IMR-90 (cell line): ENCODE measurements at regions not wholly inside any gene's neighbourhood (a gene's known extent, or its start where the extent isn't known, plus 50 kb on each side); places are given as distances from the start of the nearest gene placed in this dataset.
A peak's percentile ranks its signal among the peaks of the same experiment; 100 is the strongest.

Source experiments
- ATAC-seq: fragments of 200-7000 bp; cut with Tn5 transposase; 2 replicates; pipeline ENCODE4 v1.9.1; 2020; ENCODE audit warnings: low read depth, mild to moderate bottlenecking, moderate library complexity
- BruUV-seq: library from RNA; stranded (reverse); fragments of 400-500 nt; replicated peaks from 2 replicates; lab custom pipeline; 2021; lab: Mats Ljungman, UMichigan
- CTCF ChIA-PET: fragments of 300-600 bp; formaldehyde crosslinking; extraction: SDS; loops from one replicate; lab custom pipeline; 2021; ENCODE audit warnings: antibody characterized with exemption; lab: Yijun Ruan, JAX
- POLR2A ChIA-PET: fragments of 300-600 bp; sonication (Branson Sonifier 250); formaldehyde crosslinking; loops from one replicate; lab custom pipeline; 2022; ENCODE audit warnings: antibody characterized with exemption; ENCODE audit not compliant: unreplicated experiment; lab: Charles Lee
- DNase-seq: peaks from one replicate; pipeline ENCODE4 v3.0.0; 2013
- H2AFZ ChIP-seq: replicated peaks from 2 replicates; pipeline ENCODE3; 2013; ENCODE audit warnings: low read length, mild to moderate bottlenecking; ENCODE audit not compliant: poor library complexity
- H2AK5ac ChIP-seq: 2 replicates; pipeline ENCODE4 v1.6.1; 2013; ENCODE audit warnings: low read depth, low read length, inconsistent platforms
- H2AK9ac ChIP-seq: replicated peaks from 2 replicates; pipeline ENCODE3; 2013; ENCODE audit warnings: mild to moderate bottlenecking, low read depth, low read length, moderate library complexity; ENCODE audit not compliant: poor library complexity
- H2BK120ac ChIP-seq: 2 replicates; pipeline ENCODE4 v1.6.1; 2013; ENCODE audit warnings: low read depth, low read length, inconsistent platforms
- H2BK15ac ChIP-seq: 3 replicates; pipeline ENCODE4 v1.6.1; 2013; ENCODE audit warnings: low read depth, low read length, inconsistent platforms
- H2BK20ac ChIP-seq: 2 replicates; pipeline ENCODE4 v1.6.1; 2013; ENCODE audit warnings: low read depth, mild to moderate bottlenecking, inconsistent platforms, low read length, moderate library complexity
- H2BK5ac ChIP-seq: 2 replicates; pipeline ENCODE4 v1.6.1; 2013; ENCODE audit warnings: mild to moderate bottlenecking, low read depth, low read length, inconsistent platforms; ENCODE audit not compliant: poor library complexity, severe bottlenecking
- H3K14ac ChIP-seq: replicated peaks from 2 replicates; pipeline ENCODE4 v1.6.1; 2013; ENCODE audit warnings: low read depth, low read length, inconsistent platforms
- H3K18ac ChIP-seq: 2 replicates; pipeline ENCODE4 v1.6.1; 2013; ENCODE audit warnings: low read depth, low read length, control low read depth
- H3K23ac ChIP-seq: 2 replicates; pipeline ENCODE4 v1.6.1; 2013; ENCODE audit warnings: low read depth, low read length, inconsistent platforms
- H3K27ac ChIP-seq: 2 replicates; pipeline ENCODE4 v1.5.1; 2013; ENCODE audit warnings: mild to moderate bottlenecking, control low read depth, low read length; ENCODE audit not compliant: insufficient read depth
- H3K27me3 ChIP-seq: 2 replicates; pipeline ENCODE4 v1.6.1; 2013; ENCODE audit warnings: low read length; ENCODE audit not compliant: control insufficient read depth, insufficient read depth
- H3K36me3 ChIP-seq: 2 replicates; pipeline ENCODE4 v1.6.1; 2013; ENCODE audit warnings: low read length, mixed read lengths; ENCODE audit not compliant: control insufficient read depth, insufficient read depth
- H3K4ac ChIP-seq: 2 replicates; pipeline ENCODE4 v1.6.1; 2013; ENCODE audit warnings: low read depth, low read length, inconsistent platforms
- H3K4me1 ChIP-seq: 2 replicates; pipeline ENCODE4 v1.6.1; 2013; ENCODE audit warnings: low read length, mixed read lengths; ENCODE audit not compliant: control insufficient read depth, insufficient read depth
- H3K4me2 ChIP-seq: 2 replicates; pipeline ENCODE4 v1.6.1; 2013; ENCODE audit warnings: low read depth, mild to moderate bottlenecking, control low read depth, low read length, moderate library complexity
- H3K4me3 ChIP-seq: 2 replicates; pipeline ENCODE4 v1.5.1; 2013; ENCODE audit warnings: low read depth, mild to moderate bottlenecking, control low read depth, low read length, moderate library complexity; ENCODE audit not compliant: insufficient read depth
- H3K56ac ChIP-seq: 2 replicates; pipeline ENCODE4 v1.6.1; 2013; ENCODE audit warnings: low read length, inconsistent platforms; ENCODE audit not compliant: insufficient read depth; ENCODE audit errors: extremely low read depth
- H3K79me1 ChIP-seq, 2 experiments: 2 replicates each; pipeline ENCODE4 v1.6.1; 2013; ENCODE audit warnings: low read length in 2 of 2, inconsistent platforms in 1 of 2, low read depth in 1 of 2
- H3K9ac ChIP-seq: 2 replicates; pipeline ENCODE4 v1.6.1; 2013; ENCODE audit warnings: low read depth, low read length, control low read depth
- H3K9me1 ChIP-seq: 2 replicates; pipeline ENCODE4 v1.6.1; 2013; ENCODE audit warnings: low read length, inconsistent platforms; ENCODE audit not compliant: insufficient read depth
- H3K9me3 ChIP-seq: 2 replicates; pipeline ENCODE4 v1.6.1; 2013; ENCODE audit warnings: low read length; ENCODE audit not compliant: control insufficient read depth, insufficient read depth
- H4K20me1 ChIP-seq: 2 replicates; pipeline ENCODE4 v1.6.1; 2013; ENCODE audit warnings: low read length, inconsistent platforms; ENCODE audit not compliant: insufficient read depth
- H4K5ac ChIP-seq: 2 replicates; pipeline ENCODE4 v1.6.1; 2013; ENCODE audit warnings: mild to moderate bottlenecking, low read depth, low read length, control low read depth
- H4K8ac ChIP-seq, 2 experiments: 2 replicates each; pipeline ENCODE4 v1.6.1; 2013; ENCODE audit warnings: low read depth in 2 of 2, low read length in 2 of 2, control low read depth in 1 of 2, inconsistent platforms in 1 of 2
- H4K91ac ChIP-seq: 2 replicates; pipeline ENCODE4 v1.6.1; 2013; ENCODE audit warnings: low read depth, low read length, inconsistent platforms; ENCODE audit not compliant: insufficient read depth
- BHLHE40 ChIP-seq: fragments of 150-350 bp; IDR thresholded peaks from 2 replicates; pipeline ENCODE4 v1.6.1; 2016; ENCODE audit warnings: mild to moderate bottlenecking, low read depth, low read length
- CEBPB ChIP-seq: IDR thresholded peaks from 2 replicates; pipeline ENCODE4 v1.6.1; 2012; ENCODE audit warnings: low read depth, low read length, improper control_type of control experiment
- CHD1 ChIP-seq: IDR thresholded peaks from 2 replicates; pipeline ENCODE4 v1.6.1; 2012; ENCODE audit warnings: low read depth, low read length, improper control_type of control experiment
- ELK1 ChIP-seq: fragments of 150-350 bp; IDR thresholded peaks from 2 replicates; pipeline ENCODE4 v1.6.1; 2016; ENCODE audit warnings: low read depth, mild to moderate bottlenecking, low read length, moderate library complexity, borderline replicate concordance
- FOS ChIP-seq: fragments of 150-350 bp; IDR thresholded peaks from 2 replicates; pipeline ENCODE4 v1.6.1; 2016; ENCODE audit warnings: low read depth, low read length
- MAFK ChIP-seq: IDR thresholded peaks from 2 replicates; pipeline ENCODE4 v1.6.1; 2012; ENCODE audit warnings: low read depth, low read length, improper control_type of control experiment
- MAZ ChIP-seq: IDR thresholded peaks from 2 replicates; pipeline ENCODE4 v1.6.1; 2012; ENCODE audit warnings: low read depth, mild to moderate bottlenecking, low read length, improper control_type of control experiment, moderate library complexity, borderline replicate concordance
- NFE2L2 ChIP-seq: fragments of 150-350 bp; IDR thresholded peaks from 2 replicates; pipeline ENCODE4 v1.6.1; 2016; ENCODE audit warnings: low read depth, mild to moderate bottlenecking, low read length
- POLR2A ChIP-seq: IDR thresholded peaks from 2 replicates; pipeline ENCODE4 v1.6.1; 2012; ENCODE audit warnings: mild to moderate bottlenecking, low read depth, low read length
- RCOR1 ChIP-seq: IDR thresholded peaks from 2 replicates; pipeline ENCODE4 v1.6.1; 2012; ENCODE audit warnings: mild to moderate bottlenecking, low read length, improper control_type of control experiment; ENCODE audit not compliant: insufficient replicate concordance
- RFX5 ChIP-seq: IDR thresholded peaks from 2 replicates; pipeline ENCODE4 v1.8.0; 2012; ENCODE audit warnings: low read depth, mild to moderate bottlenecking, low read length, moderate library complexity
- SMC3 ChIP-seq: fragments of 150-350 bp; IDR thresholded peaks from 2 replicates; pipeline ENCODE4 v1.6.1; 2016; ENCODE audit warnings: low read depth, mild to moderate bottlenecking, antibody characterized with exemption, low read length, moderate library complexity
- USF2 ChIP-seq: fragments of 150-350 bp; IDR thresholded peaks from 2 replicates; pipeline ENCODE4 v1.6.1; 2017; ENCODE audit warnings: mild to moderate bottlenecking, antibody characterized with exemption, low read length, low read depth
- WGBS, 2 experiments: methylation state at CpG; one replicate each; pipeline versions ENCODE4 v1.1.5 to v1.1.7; 2013; ENCODE audit warnings: missing lambda C conversion rate in 2 of 2; ENCODE audit not compliant: insufficient read length in 1 of 2; ENCODE audit errors: extremely low coverage in 2 of 2; 5-methylcytosine and 5-hydroxymethylcytosine counted together
- dilution Hi-C: fragments of 300-500 bp; cut with HindIII; formaldehyde crosslinking; loops from one replicate; pipeline ENCODE4 v1.14.3; 2018; ENCODE audit warnings: low sequenced_read_pairs; ENCODE audit not compliant: unreplicated experiment
- in situ Hi-C: fragments of 300-500 bp; cut with MboI; formaldehyde crosslinking; loops from 3 replicates; pipeline ENCODE4 v1.14.3; 2019; ENCODE audit warnings: low sequenced_read_pairs, inconsistent platforms, mixed read lengths
- intact Hi-C: fragments of 100-400 bp; cut with micrococcal nuclease; formaldehyde crosslinking; loops from 2 replicates; pipeline ENCODE4 v1.10.0; 2022

GRCh38 chr5:68555907-68556681, 340.5 kb downstream of the PIK3R1 start:
- H3K18ac ChIP-seq = peak overlapping the region; percentile 63; the same call in 1 of the 2 replicates
- H4K8ac ChIP-seq = peak overlapping the region; percentile 57 to 60; a peak in 2 of 4 replicates
- H3K27me3 ChIP-seq = no peaks in the 10 kb centered on the region
- no peaks in the 10 kb centered on the region for H4K20me1 ChIP-seq
- TF ChIP-seq USF2 (no peak), CHD1 (no peak), RCOR1 (no peak), SMC3 (no peak), MAFK (no peak), FOS (no peak), MAZ (no peak), RFX5 (no peak), BHLHE40 (no peak), POLR2A (no peak), CEBPB (no peak), NFE2L2 (no peak), ELK1 (no peak)
- no TSS peak for BruUV-seq
- peaks cover 5% of the 10 kb centered on the region for H3K9me1 ChIP-seq
- H2AK9ac ChIP-seq = no peak overlapping the region
- peak overlapping the region; percentile 88; the same call in 1 of the 2 replicates for H3K4ac ChIP-seq
- intact Hi-C loops (loop anchor here (10.0 kb wide), 1 partner anchor 241 kb away; no protein-coding TSS in a partner anchor), in situ Hi-C loops (no loop called here), dilution Hi-C loops (no loop called here)
- no peaks in the 10 kb centered on the region for H3K36me3 ChIP-seq
- H3K9ac ChIP-seq = no peak overlapping the region
- ChIA-PET CTCF (interaction anchor here (0.6 kb wide), 2 partner anchors 330 to 376 kb away, joined by 3 to 4 read pairs; no protein-coding TSS in a partner anchor), POLR2A (no interaction called here)
- no peak for DNase-seq
- peaks cover 9% of the 10 kb centered on the region for H3K4me1 ChIP-seq
- H3K14ac ChIP-seq = peak overlapping the region; percentile 83
- peak overlapping the region; percentile 91 for H4K91ac ChIP-seq
- H3K79me1 ChIP-seq = no peaks in the 10 kb centered on the region
- peak overlapping the region; percentile 16 for H2AFZ ChIP-seq
- no peaks in the 10 kb centered on the region; the same call in 1 of the 2 replicates for H3K9me3 ChIP-seq
- H3K4me2 ChIP-seq = no peak overlapping the region
- H2BK15ac ChIP-seq = peak overlapping the region; percentile 74; the same call in 2 of the 3 replicates
- no peak overlapping the region for H3K4me3 ChIP-seq
- H3K27ac ChIP-seq = no peak overlapping the region
- H3K56ac ChIP-seq = peak overlapping the region; percentile 31
- WGBS, 2 experiments = 48% methylated on average over 2 of the region's 6 CpGs; no CpG with 5 or more reads in 1 of the 2 experiments
- H2BK5ac ChIP-seq = peak overlapping the region; percentile 88
- ATAC-seq = no peak
- peak overlapping the region; percentile 64; the same call in 1 of the 2 replicates for H4K5ac ChIP-seq
- H2AK5ac ChIP-seq = peak overlapping the region; percentile 84
- H3K23ac ChIP-seq = peak overlapping the region; percentile 80
- peak overlapping the region; percentile 93 for H2BK120ac ChIP-seq
- H2BK20ac ChIP-seq = peak overlapping the region; percentile 94
